GM19372 (cell line): ENCODE measurements at regions not wholly inside any gene's neighbourhood (a gene's known extent, or its start where the extent isn't known, plus 50 kb on each side); places are given as distances from the start of the nearest gene placed in this dataset.

Source experiments
- ATAC-seq: cut with Tn5 transposase; IDR thresholded peaks from one replicate; pipeline ENCODE4 v1.9.1; 2021; ENCODE audit warnings: mild to moderate bottlenecking, low read depth, moderate library complexity; ENCODE audit not compliant: unreplicated experiment

- ATAC-seq, result no peak
These were observed 212.4 kb upstream of the NEIL3 start for GRCh38 chr4:177097291-177097690.

- ATAC-seq, result no peak
These were observed 210.5 kb upstream of the NEIL3 start for GRCh38 chr4:177099211-177099610.

GRCh38 chr4:177100307-177100706, 209.4 kb upstream of the NEIL3 start:
- ATAC-seq, result no peak

GRCh38 chr4:177103619-177104018, 206.1 kb upstream of the NEIL3 start:
- no peak for ATAC-seq

- ATAC-seq, result no peak
These were observed 204.1 kb upstream of the NEIL3 start for GRCh38 chr4:177105536-177105935.

GRCh38 chr4:177107288-177107921, 202.3 kb upstream of the NEIL3 start:
- ATAC-seq, result no peak

GRCh38 chr4:177108708-177109107, 201.0 kb upstream of the NEIL3 start:
- ATAC-seq, result no peak

GRCh38 chr4:177109769-177110168, 199.9 kb upstream of the NEIL3 start:
- ATAC-seq, result no peak

GRCh38 chr4:177116161-177116560, 193.5 kb upstream of the NEIL3 start:
- ATAC-seq, result no peak

- ATAC-seq, result no peak
These were observed 192.4 kb upstream of the NEIL3 start for GRCh38 chr4:177117256-177117655.

- no peak for ATAC-seq
These were observed 191.1 kb upstream of the NEIL3 start for GRCh38 chr4:177118596-177118995.

- ATAC-seq, result no peak
These were observed 190.6 kb upstream of the NEIL3 start for GRCh38 chr4:177119021-177119471.

GRCh38 chr4:177119691-177120090, 190.0 kb upstream of the NEIL3 start:
- ATAC-seq, result no peak

- no peak for ATAC-seq
These were observed 185.9 kb upstream of the NEIL3 start for GRCh38 chr4:177123811-177124210.

- no peak for ATAC-seq
These were observed 185.2 kb upstream of the NEIL3 start for GRCh38 chr4:177124349-177125064.

GRCh38 chr4:177125656-177126055, 184.0 kb upstream of the NEIL3 start:
- ATAC-seq, result no peak

- no peak for ATAC-seq
These were observed 182.0 kb upstream of the NEIL3 start for GRCh38 chr4:177127658-177128057.

GRCh38 chr4:177128306-177128705, 181.4 kb upstream of the NEIL3 start:
- no peak for ATAC-seq

- ATAC-seq, result no peak
These were observed 177.9 kb upstream of the NEIL3 start for GRCh38 chr4:177131736-177132135.

- no peak for ATAC-seq
These were observed 162.0 kb upstream of the NEIL3 start for GRCh38 chr4:177147668-177148067.

- ATAC-seq, result no peak
These were observed 154.2 kb upstream of the NEIL3 start for GRCh38 chr4:177155454-177155853.

GRCh38 chr4:177159600-177159999, 150.1 kb upstream of the NEIL3 start:
- ATAC-seq, result no peak
